HepG2 (cell line): ENCODE measurements at regions not wholly inside any gene's neighbourhood (a gene's known extent, or its start where the extent isn't known, plus 50 kb on each side); places are given as distances from the start of the nearest gene placed in this dataset.

Experiments used
- ATAC-seq: fragments of 200-7000 bp; cut with Tn5 transposase; 3 replicates; pipeline ENCODE4 v1.9.1; 2020; ENCODE audit warnings: mild to moderate bottlenecking, moderate library complexity
- BruUV-seq: library from RNA; stranded (reverse); fragments of 400-500 nt; replicated peaks from 2 replicates; lab custom pipeline; 2021; lab: Mats Ljungman, UMichigan
- CTCF ChIA-PET: fragments of 300-600 bp; formaldehyde crosslinking; extraction: SDS; loops from one replicate; lab custom pipeline; 2021; ENCODE audit warnings: low total read pairs, inconsistent platforms, low intra/inter-chr PET ratio; lab: Yijun Ruan, JAX
- POLR2A ChIA-PET: fragments of 350-600 bp; sonication (Branson Sonifier 250); formaldehyde crosslinking; loops from one replicate; lab custom pipeline; 2020; ENCODE audit warnings: antibody characterized with exemption, inconsistent platforms; lab: Yijun Ruan, JAX
- DNase-seq: peaks from one replicate; pipeline ENCODE4 v3.0.0-alpha.2; 2015; ENCODE audit warnings: low spot score
- FAIRE-seq: peaks from 3 replicates; lab custom pipeline; 2011; peaks lifted over from hg19 to GRCh38; lab: Jason Lieb, UNC
- H2AFZ ChIP-seq: one replicate; pipeline ENCODE4 v1.6.1; 2011; ENCODE audit warnings: low read length, inconsistent platforms
- H3K27ac ChIP-seq: fragments of 300-600 bp; 3 replicates; pipeline ENCODE4 v1.8.0; 2011; ENCODE audit warnings: mixed run types, mild to moderate bottlenecking, mixed read lengths, low read length, inconsistent platforms; ENCODE audit not compliant: insufficient read depth; ENCODE audit errors: extremely low read length
- H3K27me3 ChIP-seq, 2 experiments: fragments of 200-600 bp in 1 of 2; 2 replicates in 1 of 2; 3 replicates in 1 of 2; pipeline versions ENCODE4 v1.6.0 to v1.8.0; 2011; ENCODE audit warnings: low read length in 2 of 2, mild to moderate bottlenecking in 2 of 2, moderate library complexity in 2 of 2, inconsistent platforms in 1 of 2; ENCODE audit not compliant: insufficient read depth in 2 of 2, control insufficient read depth in 1 of 2
- H3K36me3 ChIP-seq, 2 experiments: fragments of 200-600 bp in 1 of 2; replicated peaks in 1 of 2; 2 replicates in 1 of 2; 3 replicates in 1 of 2; pipeline versions ENCODE4 v1.5.1 to v1.8.0; 2011; ENCODE audit warnings: low read length in 2 of 2, inconsistent platforms in 1 of 2; ENCODE audit not compliant: insufficient read depth in 2 of 2, control insufficient read depth in 1 of 2
- H3K4me1 ChIP-seq: 2 replicates; pipeline ENCODE4 v1.5.1; 2012; ENCODE audit warnings: low read length, inconsistent platforms; ENCODE audit not compliant: insufficient read depth
- H3K4me2 ChIP-seq: 2 replicates; pipeline ENCODE4 v1.6.0; 2011; ENCODE audit warnings: low read depth, low read length, inconsistent platforms
- H3K4me3 ChIP-seq, 3 experiments: fragments of 200-600 bp in 1 of 3; sonication (generic), shearing (Covaris generic) in 1 of 3; replicated peaks in 1 of 3; 2 replicates each; pipeline ENCODE4 v1.5.1; 2011 to 2016; ENCODE audit warnings: low read length in 3 of 3, inconsistent platforms in 2 of 3, low read depth in 2 of 3, mild to moderate bottlenecking in 2 of 3, control low read depth in 1 of 3, mixed read lengths in 1 of 3; ENCODE audit not compliant: insufficient read depth in 1 of 3
- H3K79me2 ChIP-seq: one replicate; pipeline ENCODE4 v1.6.1; 2011; ENCODE audit warnings: low read length, inconsistent platforms; ENCODE audit not compliant: insufficient read depth
- H3K9ac ChIP-seq: 2 replicates; pipeline ENCODE4 v1.6.0; 2011; ENCODE audit warnings: mild to moderate bottlenecking, low read depth, low read length, inconsistent platforms; ENCODE audit not compliant: insufficient read depth
- H3K9me3 ChIP-seq: 2 replicates; pipeline ENCODE4 v1.5.1; 2012; ENCODE audit warnings: mild to moderate bottlenecking, low read length
- H4K20me1 ChIP-seq: 2 replicates; pipeline ENCODE4 v1.6.0; 2011; ENCODE audit warnings: inconsistent platforms, mild to moderate bottlenecking, low read length, moderate library complexity; ENCODE audit not compliant: insufficient read depth
- POLR2G ChIP-seq: fragments of 200-400 bp; formaldehyde crosslinking; IDR thresholded peaks from 2 replicates; pipeline ENCODE4 v1.6.1; 2018; ENCODE audit warnings: mild to moderate bottlenecking, low read depth, low read length, moderate library complexity
- TAF15 ChIP-seq: fragments of 200-400 bp; formaldehyde crosslinking; IDR thresholded peaks from one replicate; pipeline ENCODE4 v1.6.1; 2018; ENCODE audit warnings: mild to moderate bottlenecking, low read depth, low read length; ENCODE audit not compliant: poor library complexity, severe bottlenecking
- THAP8 ChIP-seq: sonication (generic); formaldehyde crosslinking; IDR thresholded peaks from 2 replicates; pipeline ENCODE4 v1.5.1; 2020; ENCODE audit warnings: missing genetic modification reagents, mild to moderate bottlenecking, borderline replicate concordance
- XBP1 ChIP-seq: sonication (generic); formaldehyde crosslinking; IDR thresholded peaks from 2 replicates; pipeline ENCODE4 v1.5.0; 2020; ENCODE audit warnings: missing genetic modification reagents
- ZBTB20 ChIP-seq: sonication (generic); formaldehyde crosslinking; IDR thresholded peaks from 2 replicates; pipeline ENCODE4 v1.8.1; 2023; ENCODE audit warnings: missing genetic modification reagents, low read depth, mild to moderate bottlenecking, borderline replicate concordance
- ZFP1 ChIP-seq: IDR thresholded peaks from 2 replicates; pipeline ENCODE4 v1.6.1; 2016
- WGBS: methylation state at CpG from one replicate; pipeline ENCODE4 v1.1.6; 2017; ENCODE audit warnings: low lambda C conversion rate; 5-methylcytosine and 5-hydroxymethylcytosine counted together
- in situ Hi-C: cut with HindIII; loops from 2 replicates; pipeline ENCODE4 v1.10.0; 2017; ENCODE audit warnings: low pct_unique_long_range_greater_than_20kb; ENCODE audit not compliant: extremely low pct_ligation_motif_present
- intact Hi-C: fragments of 100-400 bp; cut with micrococcal nuclease; formaldehyde crosslinking; loops from one replicate; pipeline ENCODE4 v1.10.0; 2022; ENCODE audit not compliant: unreplicated experiment
- TF ChIP-seq, protein P1 (sequence below): sonication (generic); formaldehyde crosslinking; IDR thresholded peaks from 2 replicates; pipeline ENCODE4 v1.4.0; 2020; ENCODE audit warnings: mild to moderate bottlenecking, missing genetic modification reagents
- TF ChIP-seq, protein P2 (sequence below): sonication (generic); formaldehyde crosslinking; IDR thresholded peaks from 2 replicates; pipeline ENCODE4 v1.5.1; 2020; ENCODE audit warnings: missing genetic modification reagents, mild to moderate bottlenecking, borderline replicate concordance

DNA sequence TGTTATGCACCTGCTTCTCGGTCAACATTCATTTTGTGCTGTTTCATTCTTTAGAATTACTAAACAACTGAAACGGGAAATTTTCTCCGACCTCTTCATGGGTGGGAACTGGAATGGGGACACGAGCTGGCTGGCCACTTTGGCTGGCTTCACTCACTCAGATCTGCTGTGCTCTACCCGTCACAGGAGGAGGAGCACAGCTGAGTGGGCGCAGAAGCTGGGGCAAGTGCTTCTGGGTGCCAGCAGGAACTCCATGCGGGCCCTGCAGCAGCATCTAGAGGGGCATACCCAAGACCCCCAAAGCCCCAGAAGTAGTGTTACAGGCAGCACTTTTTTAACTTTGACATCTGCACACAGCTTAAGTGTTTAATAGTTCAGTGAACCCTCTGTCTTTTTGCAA is 109.6 kb downstream of the TMEM144 start:
- Histone ChIP-seq H3K9ac (no peak overlapping the region), H4K20me1 (no peaks in the 10 kb centered on the region), H3K4me3 (no peak overlapping the region), H3K27ac (no peak overlapping the region), H3K27me3 (no peaks in the 10 kb centered on the region), H2AFZ (no peak overlapping the region), H3K36me3 (no peaks in the 10 kb centered on the region), H3K4me2 (no peak overlapping the region), H3K9me3 (no peaks in the 10 kb centered on the region), H3K79me2 (no peaks in the 10 kb centered on the region)
- ChIA-PET POLR2A (no interaction called here), CTCF (no interaction called here)
- intact Hi-C loops, result no loop called here
- DNase-seq (no peak), ATAC-seq (no peak)
- in situ Hi-C loops, result no loop called here
- WGBS, result 45% methylated on average over 4 of the region's 7 CpGs
- TF ChIP-seq THAP8 (CRISPR knock-in tag), result no peak
- no peak for TF ChIP-seq ZBTB20 (CRISPR knock-in tag)
- TF ChIP-seq, all 625 proteins: peak for 0
- no peak for FAIRE-seq
- H3K4me1 ChIP-seq, result no peaks in the 10 kb centered on the region
- BruUV-seq, result no TSS peak

DNA sequence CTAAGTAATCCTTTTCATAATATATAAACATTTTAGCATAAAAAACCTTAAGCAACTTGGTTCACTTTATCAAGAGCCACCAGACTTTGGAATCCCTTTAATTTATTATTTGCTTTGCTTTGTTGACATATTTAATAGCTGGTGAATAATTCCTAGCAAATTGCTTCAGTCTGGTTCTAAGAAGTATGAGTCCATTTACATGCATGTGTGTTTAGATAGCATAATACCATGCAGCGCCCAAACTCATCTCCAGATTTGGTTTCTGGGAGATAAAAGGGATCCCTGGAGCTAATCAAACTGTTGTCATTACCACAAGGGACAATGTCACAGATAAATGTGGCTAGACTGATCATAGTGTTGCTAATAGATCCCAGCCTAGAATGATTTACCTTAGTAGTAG is 111.8 kb downstream of the TMEM144 start:
- Histone ChIP-seq H3K27ac (no peak overlapping the region), H3K4me3 (no peak overlapping the region), H3K36me3 (no peaks in the 10 kb centered on the region), H3K27me3 (no peaks in the 10 kb centered on the region), H3K4me2 (no peak overlapping the region), H3K9ac (no peak overlapping the region), H3K9me3 (no peaks in the 10 kb centered on the region), H2AFZ (no peak overlapping the region), H3K79me2 (no peaks in the 10 kb centered on the region), H3K4me1 (no peaks in the 10 kb centered on the region), H4K20me1 (no peaks in the 10 kb centered on the region)
- TF ChIP-seq XBP1 (CRISPR knock-in tag), result no peak
- TF ChIP-seq TAF15, result no peak
- no peak for TF ChIP-seq ZFP1 (CRISPR knock-in tag)
- TF ChIP-seq, protein P1, sequence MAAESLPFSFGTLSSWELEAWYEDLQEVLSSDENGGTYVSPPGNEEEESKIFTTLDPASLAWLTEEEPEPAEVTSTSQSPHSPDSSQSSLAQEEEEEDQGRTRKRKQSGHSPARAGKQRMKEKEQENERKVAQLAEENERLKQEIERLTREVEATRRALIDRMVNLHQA (CRISPR knock-in tag), result no peak
- TF ChIP-seq POLR2G, result no peak
- TF ChIP-seq, protein P2, sequence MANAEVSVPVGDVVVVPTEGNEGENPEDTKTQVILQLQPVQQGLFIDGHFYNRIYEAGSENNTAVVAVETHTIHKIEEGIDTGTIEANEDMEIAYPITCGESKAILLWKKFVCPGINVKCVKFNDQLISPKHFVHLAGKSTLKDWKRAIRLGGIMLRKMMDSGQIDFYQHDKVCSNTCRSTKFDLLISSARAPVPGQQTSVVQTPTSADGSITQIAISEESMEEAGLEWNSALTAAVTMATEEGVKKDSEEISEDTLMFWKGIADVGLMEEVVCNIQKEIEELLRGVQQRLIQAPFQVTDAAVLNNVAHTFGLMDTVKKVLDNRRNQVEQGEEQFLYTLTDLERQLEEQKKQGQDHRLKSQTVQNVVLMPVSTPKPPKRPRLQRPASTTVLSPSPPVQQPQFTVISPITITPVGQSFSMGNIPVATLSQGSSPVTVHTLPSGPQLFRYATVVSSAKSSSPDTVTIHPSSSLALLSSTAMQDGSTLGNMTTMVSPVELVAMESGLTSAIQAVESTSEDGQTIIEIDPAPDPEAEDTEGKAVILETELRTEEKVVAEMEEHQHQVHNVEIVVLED (CRISPR knock-in tag), result no peak
- ATAC-seq, result no peak
- DNase-seq, result no peak
- no peak for FAIRE-seq
- POLR2A ChIA-PET, result no interaction called here
- CTCF ChIA-PET, result no interaction called here
- BruUV-seq, result no TSS peak
- WGBS, result 0% methylated on average over 1 of the region's 1 CpG
- intact Hi-C loops, result no loop called here
- in situ Hi-C loops, result no loop called here
